GM04504 (cell line): ENCODE measurements at regions not wholly inside any gene's neighbourhood (a gene's known extent, or its start where the extent isn't known, plus 50 kb on each side); places are given as distances from the start of the nearest gene placed in this dataset.
"Not testable (repeated sequence)": the region's sequence is repeated elsewhere in the genome, so short reads cannot be mapped to it uniquely, and the experiment has no call there.

ENCODE experiments used
- DNase-seq: peaks from one replicate; pipeline ENCODE4 v3.0.0-alpha.2; 2012; ENCODE audit warnings: low read depth

GRCh38 chr2:91571239-91571923, 2879.9 kb downstream of the RPIA start:
- not testable (repeated sequence) for DNase-seq

DNA sequence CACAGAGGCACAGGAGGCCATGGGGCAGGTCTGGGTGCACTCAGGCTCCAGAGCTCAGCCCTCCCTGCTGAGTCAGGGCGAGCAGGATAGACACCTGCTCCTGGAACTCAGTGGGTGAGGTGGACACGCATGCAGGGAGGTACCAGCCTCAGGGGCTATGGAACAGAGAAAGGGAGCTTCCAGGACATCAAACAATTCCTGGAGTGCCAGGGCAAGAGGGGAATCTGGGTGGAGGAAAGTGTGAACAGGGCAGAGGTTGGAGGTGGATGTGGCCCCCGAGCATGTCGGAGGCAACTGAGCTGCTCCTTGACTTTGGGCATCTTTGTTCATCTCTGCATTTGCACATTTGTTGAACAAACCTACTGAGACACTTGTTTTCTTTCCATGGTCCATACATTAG, 2881.5 kb downstream of the RPIA start:
- not testable (repeated sequence) for DNase-seq

DNA sequence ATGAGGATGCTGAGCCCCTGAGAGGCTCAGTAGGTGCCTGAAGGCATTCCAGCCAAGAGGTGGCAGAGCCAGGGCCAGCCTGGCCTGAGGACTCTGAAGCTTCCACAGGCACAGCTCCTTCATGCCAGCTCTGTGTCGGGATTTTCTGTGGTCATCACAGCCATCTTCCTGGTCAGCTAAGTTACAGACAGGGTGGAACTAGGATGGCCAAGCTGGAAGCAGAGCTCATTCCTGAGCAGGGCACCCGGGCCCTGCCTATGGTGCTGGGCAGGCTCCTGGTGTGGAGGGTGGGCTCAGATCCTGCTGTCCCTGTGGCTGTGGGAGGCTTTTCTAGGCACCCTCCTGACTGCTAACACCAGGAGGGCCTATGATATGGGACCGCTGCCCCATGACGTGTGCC, 2882.3 kb downstream of the RPIA start:
- not testable (repeated sequence) for DNase-seq

DNA sequence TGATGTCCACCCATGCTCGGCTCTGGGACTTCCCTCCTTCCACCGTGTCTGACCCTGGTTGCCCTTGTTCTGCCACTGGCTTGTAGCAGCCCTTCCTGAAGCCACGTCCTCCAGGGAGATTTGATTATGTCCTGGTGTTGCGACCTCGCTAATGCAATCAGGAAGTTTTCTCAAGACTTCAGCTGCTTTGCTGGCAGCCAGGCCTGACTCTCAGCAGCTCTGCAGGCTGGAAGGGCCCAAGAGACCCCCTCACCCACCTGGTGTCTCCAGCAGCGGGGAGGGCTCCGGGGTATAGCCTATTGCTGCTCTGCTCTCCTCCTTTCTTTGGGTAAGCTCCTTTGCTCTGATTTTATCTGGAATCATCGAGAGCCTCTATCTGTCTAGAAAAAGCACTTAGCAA, 2882.8 kb downstream of the RPIA start:
- not testable (repeated sequence) for DNase-seq

- not testable (repeated sequence) for DNase-seq
Observed at GRCh38 chr2:91575701-91576100, 2884.2 kb downstream of the RPIA start.

DNA sequence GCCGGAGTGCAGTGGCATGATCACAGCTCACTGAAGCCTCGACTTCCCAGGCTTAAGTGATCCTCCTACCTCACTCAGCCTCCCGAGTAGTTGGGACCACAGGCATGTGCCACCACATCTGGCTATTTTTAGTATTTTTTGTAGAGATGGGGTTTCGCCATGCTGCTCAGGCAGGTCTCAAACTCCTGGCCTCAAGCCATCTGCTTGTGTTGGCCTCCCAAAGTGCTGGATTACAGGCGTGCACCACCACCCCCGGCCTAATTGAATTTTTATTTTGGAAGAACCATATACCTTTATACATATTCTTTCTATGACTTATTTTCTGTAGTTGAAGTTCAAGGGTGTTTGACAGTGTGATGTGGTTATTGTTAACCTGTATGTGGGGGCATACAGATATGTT, 2885.9 kb downstream of the RPIA start:
- DNase-seq = not testable (repeated sequence)

DNA sequence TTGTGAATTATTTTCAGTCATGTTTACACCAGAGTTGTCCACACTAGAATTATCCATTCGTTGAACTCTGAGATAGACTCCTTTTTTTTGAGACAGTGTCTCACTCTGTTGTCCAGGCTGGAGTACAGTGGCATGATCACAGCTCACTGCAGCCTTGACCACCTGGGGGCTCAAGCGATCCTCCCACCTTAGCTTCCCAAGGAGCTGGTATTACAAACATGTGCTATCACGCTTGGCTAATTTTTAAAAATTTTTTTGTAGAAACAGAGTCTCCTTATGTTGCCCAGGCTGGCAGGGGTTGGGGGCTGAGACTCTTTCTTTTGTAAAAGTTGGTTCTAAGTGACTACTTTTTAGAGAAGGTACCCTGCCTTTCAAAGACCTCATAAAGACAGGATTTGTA, 2887.2 kb downstream of the RPIA start:
- not testable (repeated sequence) for DNase-seq

DNA sequence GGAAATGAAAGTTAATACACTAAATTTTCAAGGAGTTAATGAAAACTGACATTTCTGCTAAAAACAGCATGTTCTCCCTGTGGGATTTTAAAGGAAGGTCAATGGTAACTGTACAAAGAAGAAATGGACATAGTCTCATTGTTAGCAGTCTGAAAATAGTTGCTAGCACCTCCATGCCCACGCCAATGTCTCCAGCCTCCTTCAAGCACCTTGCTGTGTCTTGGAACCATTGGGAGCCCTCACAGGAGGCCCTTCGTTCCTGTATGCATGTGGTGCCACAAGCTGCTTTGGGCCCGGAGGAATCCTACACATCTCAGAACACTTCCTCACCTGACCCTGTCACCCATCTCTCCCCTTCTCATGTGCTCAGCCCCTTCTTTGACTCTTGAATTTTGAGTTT, 2888.1 kb downstream of the RPIA start:
- not testable (repeated sequence) for DNase-seq

GRCh38 chr2:91580043-91580442, 2888.6 kb downstream of the RPIA start:
- not testable (repeated sequence) for DNase-seq

DNA sequence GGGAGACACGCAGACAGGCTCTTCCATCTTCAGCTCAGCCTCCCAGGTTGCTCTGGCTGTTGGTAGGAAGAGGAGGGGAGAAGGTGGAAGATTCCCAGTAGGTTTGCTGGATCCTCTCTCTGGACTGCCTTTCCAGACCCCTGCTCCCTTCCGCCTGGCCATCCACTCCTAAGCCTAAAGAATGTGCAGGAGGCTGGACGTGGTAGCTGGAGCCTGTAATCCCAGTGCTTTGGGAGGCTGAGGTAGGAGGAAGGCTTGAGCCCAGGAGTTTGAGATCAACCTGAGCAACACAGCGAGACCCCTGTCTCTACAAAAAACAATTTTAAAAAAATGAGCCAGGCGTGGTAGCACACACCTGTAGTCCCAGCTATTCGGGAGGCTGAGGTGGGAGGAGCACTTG, 2895.6 kb downstream of the RPIA start:
- DNase-seq = not testable (repeated sequence)

DNA sequence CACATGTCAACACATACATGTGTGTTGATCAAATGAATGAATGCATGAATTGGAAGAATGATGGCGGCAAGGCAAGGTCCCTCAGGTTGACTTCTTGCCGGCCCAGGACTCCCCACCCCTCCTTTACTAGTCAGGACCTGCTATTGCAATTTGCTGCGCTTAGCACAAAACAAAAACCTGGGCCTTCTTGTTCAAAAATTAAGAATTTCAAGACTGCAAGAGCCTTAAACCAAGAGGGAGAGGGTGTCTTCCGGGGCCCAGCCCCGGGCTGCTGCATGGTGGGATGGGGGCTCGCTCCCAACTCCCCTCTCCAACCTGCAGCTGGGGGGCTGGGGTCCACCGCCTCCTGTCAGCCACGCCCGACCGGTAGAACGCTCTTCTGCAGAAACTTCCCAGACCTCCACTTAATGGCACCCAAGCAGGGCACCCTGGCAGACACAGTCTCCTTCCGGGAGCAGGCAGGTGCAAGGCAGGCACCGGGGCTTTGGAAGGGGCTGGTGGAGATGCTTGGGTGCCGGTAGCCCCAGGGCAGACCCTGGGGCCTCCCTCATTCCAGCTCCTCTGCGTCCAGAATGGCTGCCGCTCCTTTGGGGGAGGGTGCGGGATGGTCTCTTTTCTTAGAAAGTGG, 2896.5 kb downstream of the RPIA start:
- DNase-seq = not testable (repeated sequence)

- DNase-seq = not testable (repeated sequence)
Observed at GRCh38 chr2:91588782-91589223, 2897.3 kb downstream of the RPIA start.

- DNase-seq = not testable (repeated sequence)
Observed at GRCh38 chr2:91589454-91590328, 2898.2 kb downstream of the RPIA start.

- DNase-seq = not testable (repeated sequence)
Observed at GRCh38 chr2:91590381-91590780, 2898.9 kb downstream of the RPIA start.

DNA sequence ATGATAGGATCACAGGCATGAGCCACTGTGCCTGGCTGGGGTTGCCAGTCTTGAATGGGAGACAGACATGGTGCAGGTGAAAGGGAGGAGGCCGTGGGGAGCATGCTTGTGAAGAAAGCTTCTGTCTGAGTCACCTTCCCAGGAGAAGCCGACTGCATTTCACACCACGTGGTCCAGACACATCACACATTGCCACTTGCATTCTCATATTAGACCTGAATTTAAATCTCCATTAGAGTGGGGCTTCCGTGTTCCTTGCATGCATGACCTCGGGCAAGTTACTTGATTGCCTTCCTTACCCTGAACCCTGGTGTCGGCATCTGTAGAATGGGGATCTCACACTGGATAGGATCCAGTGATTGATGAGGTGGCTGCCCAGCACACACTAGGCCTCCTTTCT, 2899.6 kb downstream of the RPIA start:
- DNase-seq = not testable (repeated sequence)

- DNase-seq = not testable (repeated sequence)
Observed at GRCh38 chr2:91597436-91597835, 2906.0 kb downstream of the RPIA start.

DNA sequence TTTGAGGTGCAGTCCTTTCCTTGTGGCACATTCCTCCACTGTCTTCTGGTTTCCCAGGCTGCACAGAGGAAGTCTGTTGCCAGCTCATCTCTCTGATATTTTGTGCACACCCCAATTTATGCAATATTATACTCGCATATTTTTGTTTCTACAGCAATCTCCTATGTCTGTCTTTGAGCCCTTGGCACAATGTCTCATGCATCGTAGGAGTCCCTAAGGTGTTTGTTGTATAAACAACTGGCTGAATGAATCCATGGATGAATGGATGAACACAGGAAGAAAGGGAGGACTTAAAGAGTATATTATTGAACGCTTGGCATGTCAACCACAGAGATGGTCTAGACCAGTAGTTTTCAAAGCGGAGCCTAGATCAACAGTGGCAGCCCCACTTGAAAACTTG, 2907.0 kb downstream of the RPIA start:
- DNase-seq = peak; percentile 1

GRCh38 chr2:91599000-91599399, 2907.5 kb downstream of the RPIA start:
- DNase-seq = not testable (repeated sequence)

DNA sequence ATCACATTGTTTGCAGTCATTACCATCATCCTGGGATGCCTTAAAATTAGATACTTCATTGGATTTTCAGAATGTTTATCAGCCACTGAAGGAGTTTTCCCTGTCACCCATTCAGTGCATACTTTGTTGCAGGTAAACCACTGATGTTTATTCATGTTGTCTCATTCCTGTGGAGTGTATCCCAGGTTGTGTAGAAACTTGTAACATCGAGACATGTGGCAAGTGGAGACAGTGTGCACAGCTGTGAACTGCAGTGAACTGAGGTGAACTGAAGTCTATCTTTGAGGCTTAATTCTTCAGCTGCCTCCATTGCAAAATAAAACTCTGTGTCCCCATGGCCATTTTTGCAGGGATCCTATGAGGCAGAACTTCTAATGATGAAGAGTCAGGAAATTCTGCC, 2911.4 kb downstream of the RPIA start:
- DNase-seq = not testable (repeated sequence)

DNA sequence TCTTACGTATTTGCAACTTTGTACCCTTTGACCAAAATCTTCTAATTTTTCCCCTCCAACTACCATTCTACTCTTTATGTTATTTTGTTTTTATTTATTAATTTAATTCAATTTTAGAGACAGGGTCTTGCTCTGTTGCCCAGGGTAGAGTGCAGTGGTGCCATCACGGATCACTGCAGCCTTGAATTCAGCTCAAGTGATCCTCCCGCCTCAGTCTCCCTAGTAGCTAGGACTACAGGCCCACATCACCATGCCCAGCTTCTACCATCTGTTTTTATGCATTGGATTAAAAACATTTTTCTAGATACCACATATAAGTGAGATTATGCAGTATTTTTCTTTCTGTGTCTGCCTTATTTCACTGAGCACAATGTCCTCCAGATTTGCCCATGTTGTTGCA, 2912.5 kb downstream of the RPIA start:
- DNase-seq = not testable (repeated sequence)

GRCh38 chr2:91604629-91605028, 2913.2 kb downstream of the RPIA start:
- DNase-seq = not testable (repeated sequence)

GRCh38 chr2:91623739-91624138, 2932.3 kb downstream of the RPIA start:
- DNase-seq = not testable (repeated sequence)

- not testable (repeated sequence) for DNase-seq
Observed at GRCh38 chr2:91628471-91628870, 2937.0 kb downstream of the RPIA start.
